Transverse colon (tissue), 4 donors: ENCODE measurements at regions not wholly inside any gene's neighbourhood (a gene's known extent, or its start where the extent isn't known, plus 50 kb on each side); places are given as distances from the start of the nearest gene placed in this dataset.
"Not testable (repeated sequence)": the region's sequence is repeated elsewhere in the genome, so short reads cannot be mapped to it uniquely, and the experiment has no call there.

ENCODE experiments used
- DNase-seq: peaks from one replicate; pipeline ENCODE4 v3.0.0-alpha.2; 2019
- H3K27ac ChIP-seq, 4 donors: fragments of 200-600 bp; sonication (generic); 2 replicates each; pipeline ENCODE4 v1.5.1; 2016 to 2018; ENCODE audit warnings: inconsistent platforms in 4 of 4
- H3K27me3 ChIP-seq: fragments of 200-600 bp; sonication (generic); 2 replicates; pipeline ENCODE4 v1.5.1; 2017; ENCODE audit warnings: inconsistent platforms
- H3K36me3 ChIP-seq, 4 donors: fragments of 200-600 bp; sonication (generic); 2 replicates each; pipeline ENCODE4 v1.5.1; 2017 to 2019; ENCODE audit warnings: inconsistent platforms in 4 of 4
- H3K4me1 ChIP-seq, 4 donors: fragments of 200-600 bp; sonication (generic); 2 replicates each; pipeline ENCODE4 v1.5.1; 2017 to 2020; ENCODE audit warnings: inconsistent platforms in 4 of 4
- H3K4me3 ChIP-seq, 4 donors: fragments of 200-600 bp; sonication (generic); 1 replicate in 1 of 4; 2 replicates in 3 of 4; pipeline versions ENCODE4 v1.5.1 to v1.6.1; 2017 to 2019; ENCODE audit warnings: inconsistent platforms in 4 of 4
- H3K9me3 ChIP-seq, 2 donors: fragments of 200-600 bp; sonication (generic); 2 replicates each; pipeline ENCODE4 v1.5.1; 2017 to 2019; ENCODE audit warnings: inconsistent platforms in 2 of 2
- EP300 ChIP-seq: sonication (generic); formaldehyde crosslinking; IDR thresholded peaks from one replicate; pipeline ENCODE4 v1.6.1; 2017; ENCODE audit warnings: antibody characterized with exemption, low read depth
- POLR2A ChIP-seq: fragments of 450-650 bp; IDR thresholded peaks from one replicate; pipeline ENCODE4 v1.6.1; 2016; ENCODE audit warnings: antibody characterized with exemption, mild to moderate bottlenecking, moderate library complexity
- POLR2AphosphoS5 ChIP-seq, 3 donors: sonication (generic); formaldehyde crosslinking; IDR thresholded peaks; one replicate each; pipeline ENCODE4 v1.6.1; 2016; ENCODE audit warnings: antibody characterized with exemption in 3 of 3
- WGBS, 2 donors: methylation state at CpG; one replicate each; pipeline ENCODE4 v1.1.5; 2018; ENCODE audit warnings: low coverage in 1 of 2; 5-methylcytosine and 5-hydroxymethylcytosine counted together
- in situ Hi-C, 4 donors: fragments of 200-750 bp; cut with MboI; loops; one replicate each; pipeline versions ENCODE4 v1.15.0 to v1.15.1; 2017; ENCODE audit warnings: low sequenced_read_pairs in 3 of 4, low pct_ligation_motif_present in 1 of 4, low pct_unique_long_range_greater_than_20kb in 1 of 4
- intact Hi-C: fragments of 100-400 bp; cut with DNase I; formaldehyde crosslinking; loops from one replicate; pipeline ENCODE4 v1.15.1; 2023; ENCODE audit warnings: low total_unique reads
- TF ChIP-seq, protein P1 (sequence below), 5 experiments: fragments of 200-600 bp in 3 of 5; fragments of 450-650 bp in 2 of 5; sonication (generic) in 3 of 5; IDR thresholded peaks; 1 replicate in 2 of 5; 2 replicates in 3 of 5; pipeline ENCODE4 v1.5.1; 2016 to 2017; ENCODE audit warnings: antibody characterized with exemption in 5 of 5, inconsistent platforms in 3 of 5, mild to moderate bottlenecking in 2 of 5, moderate library complexity in 1 of 5

DNA sequence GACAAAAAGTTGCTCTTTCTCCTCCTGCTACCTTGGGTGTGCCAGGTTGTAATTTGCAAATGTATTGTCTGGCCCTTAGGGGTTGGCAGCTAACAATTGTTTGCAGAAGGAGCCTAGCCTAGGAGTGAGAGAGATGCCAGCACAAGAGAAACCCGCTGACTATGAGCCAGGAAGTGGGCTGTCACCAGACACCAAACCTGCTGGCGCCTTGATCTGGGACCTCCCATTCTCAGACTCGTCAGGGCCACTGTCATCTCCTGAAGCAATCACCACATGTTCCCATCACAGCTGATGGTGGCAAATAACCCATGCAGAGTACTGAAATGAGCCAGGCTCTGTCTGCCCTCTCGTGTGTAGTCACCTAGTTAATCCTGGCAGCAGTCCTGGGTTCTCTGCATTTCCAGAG lies 406.4 kb upstream of the NPAP1 start:
- in situ Hi-C loops (no loop called here), intact Hi-C loops (no loop called here)
- Histone ChIP-seq H3K4me3 (no peak overlapping the region), H3K9me3 (no peaks in the 10 kb centered on the region), H3K27ac (peak overlapping the region in 3 of 4 donors; percentile 13 to 63 (median 29)), H3K36me3 (no peaks in the 10 kb centered on the region), H3K27me3 (no peaks in the 10 kb centered on the region), H3K4me1 (peaks cover 0 to 16% (median 4%) of the 10 kb centered on the region in 4 donors)
- DNase-seq: peak; percentile 74
- TF ChIP-seq POLR2A: no peak
- TF ChIP-seq, protein P1, sequence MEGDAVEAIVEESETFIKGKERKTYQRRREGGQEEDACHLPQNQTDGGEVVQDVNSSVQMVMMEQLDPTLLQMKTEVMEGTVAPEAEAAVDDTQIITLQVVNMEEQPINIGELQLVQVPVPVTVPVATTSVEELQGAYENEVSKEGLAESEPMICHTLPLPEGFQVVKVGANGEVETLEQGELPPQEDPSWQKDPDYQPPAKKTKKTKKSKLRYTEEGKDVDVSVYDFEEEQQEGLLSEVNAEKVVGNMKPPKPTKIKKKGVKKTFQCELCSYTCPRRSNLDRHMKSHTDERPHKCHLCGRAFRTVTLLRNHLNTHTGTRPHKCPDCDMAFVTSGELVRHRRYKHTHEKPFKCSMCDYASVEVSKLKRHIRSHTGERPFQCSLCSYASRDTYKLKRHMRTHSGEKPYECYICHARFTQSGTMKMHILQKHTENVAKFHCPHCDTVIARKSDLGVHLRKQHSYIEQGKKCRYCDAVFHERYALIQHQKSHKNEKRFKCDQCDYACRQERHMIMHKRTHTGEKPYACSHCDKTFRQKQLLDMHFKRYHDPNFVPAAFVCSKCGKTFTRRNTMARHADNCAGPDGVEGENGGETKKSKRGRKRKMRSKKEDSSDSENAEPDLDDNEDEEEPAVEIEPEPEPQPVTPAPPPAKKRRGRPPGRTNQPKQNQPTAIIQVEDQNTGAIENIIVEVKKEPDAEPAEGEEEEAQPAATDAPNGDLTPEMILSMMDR (IDR thresholded peaks at IDR 0.05): no peak
- TF ChIP-seq EP300: no peak
- TF ChIP-seq POLR2AphosphoS5 (IDR thresholded peaks at IDR 0.05): no peak
- WGBS, 2 donors: 28% methylated on average over 4 of the region's 4 CpGs; no CpG with 5 or more reads in 1 of the 2 donors

DNA sequence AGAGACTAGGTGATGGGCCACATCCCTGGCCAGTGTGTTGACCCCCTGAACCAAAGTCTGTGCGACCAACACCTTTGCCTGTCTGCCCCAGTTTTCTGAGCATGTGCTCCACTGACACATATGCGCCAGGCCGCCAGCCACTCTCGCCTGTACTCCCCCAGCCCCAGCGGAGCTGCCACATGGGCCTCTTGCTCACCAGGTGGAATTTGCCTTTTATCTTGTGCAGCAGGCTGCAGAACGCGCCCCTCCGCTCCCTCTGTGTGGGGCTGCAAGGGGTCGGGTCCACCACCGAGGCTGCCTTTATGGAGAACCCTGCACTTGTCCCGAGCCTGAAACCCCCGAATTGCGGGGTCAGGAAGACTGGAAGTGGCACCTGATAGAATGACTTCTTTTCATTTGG lies 405.7 kb upstream of the NPAP1 start:
- H3K4me1 ChIP-seq: peaks cover 0 to 16% (median 4%) of the 10 kb centered on the region in 4 donors
- H3K4me3 ChIP-seq: no peak overlapping the region
- H3K27me3 ChIP-seq: no peaks in the 10 kb centered on the region
- in situ Hi-C loops (no loop called here), intact Hi-C loops (no loop called here)
- DNase-seq: no peak
- no peaks in the 10 kb centered on the region for H3K36me3 ChIP-seq
- no peak overlapping the region for H3K27ac ChIP-seq
- no peaks in the 10 kb centered on the region for H3K9me3 ChIP-seq
- 92% methylated on average over 13 of the region's 13 CpGs; no CpG with 5 or more reads in 1 of the 2 donors for WGBS, 2 donors
- no peak for TF ChIP-seq POLR2AphosphoS5 (IDR thresholded peaks at IDR 0.05)
- TF ChIP-seq, protein P1 (IDR thresholded peaks at IDR 0.05): no peak
- no peak for TF ChIP-seq POLR2A
- TF ChIP-seq EP300: no peak

DNA sequence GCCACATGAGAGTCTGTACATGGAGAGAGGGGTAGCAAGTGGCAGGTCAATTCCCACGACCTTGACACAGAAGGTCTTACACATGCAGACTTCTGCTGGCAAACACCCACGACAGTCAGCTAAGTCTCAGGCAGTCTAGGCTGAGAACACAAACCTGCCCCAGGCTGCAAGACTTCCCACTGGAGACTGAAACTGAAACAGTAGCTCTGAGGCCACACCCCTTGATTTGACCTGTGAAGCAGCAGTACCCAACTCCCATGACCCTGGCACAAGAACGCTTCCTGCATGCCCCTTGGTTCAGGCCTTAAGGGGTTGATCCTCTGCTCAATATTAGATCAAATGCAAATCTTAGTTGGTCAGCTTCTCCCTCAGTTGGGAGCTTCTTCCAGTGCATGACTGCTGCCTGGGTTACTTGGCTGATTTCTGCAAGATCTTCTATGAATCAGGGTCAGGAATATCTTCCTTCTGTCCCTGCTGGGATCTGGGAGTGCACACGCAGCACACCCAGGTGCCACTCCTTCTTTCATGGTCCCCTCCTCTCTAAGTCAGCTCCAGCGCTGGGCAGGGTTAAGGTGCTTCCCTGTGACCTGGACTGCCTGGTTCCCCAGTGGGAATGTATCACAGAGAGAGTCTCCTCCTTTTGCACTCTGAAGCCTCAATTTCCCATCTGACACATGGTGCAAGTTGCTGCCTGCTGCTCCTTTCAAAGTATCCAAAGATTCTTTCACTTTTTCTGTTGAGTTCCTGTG lies 403.9 kb upstream of the NPAP1 start:
- 20 to 43% methylated on average over 1 to 5 of the region's 5 CpGs for WGBS, 2 donors
- intact Hi-C loops, H3K36me3 ChIP-seq, H3K9me3 ChIP-seq, H3K27me3 ChIP-seq, H3K4me3 ChIP-seq, in situ Hi-C loops: not testable (repeated sequence)
- peak; percentile 54 for DNase-seq
- peak overlapping the region in 3 of 4 donors; percentile 3 to 55 (median 23) for H3K27ac ChIP-seq
- peaks cover 0 to 16% (median 4%) of the 10 kb centered on the region in 4 donors for H3K4me1 ChIP-seq

DNA sequence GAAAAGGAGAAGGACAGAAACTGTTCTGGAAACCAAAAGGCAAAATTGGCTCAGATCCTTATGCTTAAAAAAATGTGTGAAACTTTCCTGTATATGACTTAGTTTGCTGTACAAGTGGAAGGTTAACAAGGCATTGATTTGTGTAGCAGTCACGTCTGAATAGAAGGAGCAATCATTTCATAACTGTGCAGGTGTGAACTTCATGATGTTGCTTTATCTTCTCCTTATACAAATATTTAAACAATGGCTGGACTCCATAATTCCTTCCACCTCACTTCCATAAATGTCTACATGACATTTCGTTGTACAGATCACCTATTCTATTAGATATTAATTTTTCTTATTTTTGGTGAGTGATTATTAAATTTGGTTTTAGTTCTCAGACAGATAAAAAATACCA lies 382.7 kb upstream of the NPAP1 start:
- no peaks in the 10 kb centered on the region for H3K4me1 ChIP-seq
- no peak overlapping the region for H3K27ac ChIP-seq
- TF ChIP-seq POLR2AphosphoS5 (IDR thresholded peaks at IDR 0.05) (no peak), EP300 (no peak), POLR2A (no peak)
- TF ChIP-seq, protein P1 (IDR thresholded peaks at IDR 0.05): no peak
- 28 to 33% methylated on average over 2 of the region's 2 CpGs for WGBS, 2 donors
- H3K27me3 ChIP-seq: no peaks in the 10 kb centered on the region
- in situ Hi-C loops (no loop called here), intact Hi-C loops (no loop called here)
- no peak for DNase-seq
- H3K4me3 ChIP-seq: no peak overlapping the region
- no peaks in the 10 kb centered on the region for H3K9me3 ChIP-seq
- H3K36me3 ChIP-seq: no peaks in the 10 kb centered on the region

DNA sequence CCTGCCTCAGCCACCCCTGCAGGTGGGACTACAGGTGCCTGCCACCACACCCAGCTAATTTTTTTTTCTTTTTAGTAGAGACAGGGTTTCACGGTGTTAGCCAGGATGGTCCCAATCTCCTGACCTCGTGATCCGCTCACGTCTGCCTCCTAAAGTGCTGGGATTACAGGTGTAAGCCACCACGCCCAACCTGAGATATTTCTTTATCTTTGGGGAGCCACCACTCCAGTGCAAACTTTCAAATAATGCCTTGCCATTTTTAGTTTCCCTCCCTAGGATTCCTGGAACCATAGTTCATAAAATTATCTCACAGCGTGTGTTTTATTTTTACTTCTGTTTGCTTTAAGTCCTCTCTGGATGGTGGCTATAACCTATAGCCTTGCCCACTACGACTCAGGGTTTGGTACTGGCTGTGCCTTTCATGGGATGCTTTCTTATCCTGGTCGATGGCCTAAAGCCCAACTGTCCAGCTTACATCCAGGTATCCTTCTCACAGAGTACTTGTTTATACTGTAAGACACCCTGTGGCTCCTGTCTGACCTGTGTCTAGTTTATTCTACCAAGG lies 374.7 kb upstream of the NPAP1 start:
- H3K4me3 ChIP-seq, H3K36me3 ChIP-seq, intact Hi-C loops, in situ Hi-C loops, H3K27me3 ChIP-seq, H3K9me3 ChIP-seq, H3K4me1 ChIP-seq, H3K27ac ChIP-seq: not testable (repeated sequence)
- peak; percentile 10 for DNase-seq
- 46 to 48% methylated on average over 5 to 8 of the region's 8 CpGs for WGBS, 2 donors

DNA sequence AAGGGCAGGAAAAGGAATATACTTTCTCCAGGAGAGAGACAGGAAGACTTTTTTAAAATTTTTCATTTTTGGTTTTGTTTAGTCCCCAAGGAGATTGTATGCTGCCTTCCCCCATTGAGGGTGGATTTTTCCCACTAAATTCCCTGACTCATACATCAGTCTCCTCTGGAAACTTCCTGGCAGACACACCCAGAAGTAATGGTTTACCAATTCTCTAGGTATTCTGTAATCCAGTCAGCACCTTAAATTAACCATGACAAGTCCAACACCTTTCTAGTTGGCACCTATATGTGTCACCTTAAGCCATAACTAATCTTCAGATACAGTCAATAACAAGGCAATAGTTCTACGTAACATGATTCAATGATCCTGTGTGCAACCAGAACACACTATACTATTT lies 373.6 kb upstream of the NPAP1 start:
- H3K36me3 ChIP-seq, H3K9me3 ChIP-seq, H3K4me1 ChIP-seq, DNase-seq, intact Hi-C loops, in situ Hi-C loops, H3K27ac ChIP-seq, H3K27me3 ChIP-seq, H3K4me3 ChIP-seq: not testable (repeated sequence)
- 73 to 89% methylated on average over 1 of the region's 1 CpG for WGBS, 2 donors

DNA sequence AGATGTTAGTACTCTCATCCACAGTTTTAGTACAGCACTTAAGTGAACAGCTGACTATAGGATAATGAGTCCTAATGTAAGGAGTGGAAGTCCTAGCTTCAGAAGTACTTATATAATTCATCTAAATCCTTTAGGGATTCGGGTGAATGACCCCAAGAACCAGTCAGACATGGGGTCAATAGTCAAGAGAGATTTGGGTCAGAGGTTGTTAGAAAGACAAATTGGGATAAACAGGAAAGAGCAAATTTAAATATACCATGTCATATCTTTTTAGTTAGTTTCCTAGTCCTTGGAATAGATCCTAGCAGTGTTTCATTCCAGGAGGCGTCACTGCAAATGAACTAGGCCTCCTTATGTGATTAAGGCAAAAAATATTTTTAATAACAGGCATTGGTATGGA lies 370.8 kb upstream of the NPAP1 start:
- H3K4me3 ChIP-seq, H3K27ac ChIP-seq, H3K27me3 ChIP-seq, H3K36me3 ChIP-seq, in situ Hi-C loops, H3K4me1 ChIP-seq, DNase-seq, intact Hi-C loops, H3K9me3 ChIP-seq: not testable (repeated sequence)
- 50 to 63% methylated on average over 2 of the region's 2 CpGs for WGBS, 2 donors
